SKM-1 treated with dmso at 0.1 percent for 144 hours (cell line): ENCODE measurements at regions not wholly inside any gene's neighbourhood (a gene's known extent, or its start where the extent isn't known, plus 50 kb on each side); places are given as distances from the start of the nearest gene placed in this dataset.
A peak's percentile ranks its signal among the peaks of the same experiment; 100 is the strongest.

ENCODE experiments used
- DNase-seq: peaks from one replicate; lab custom pipeline; 2025; ENCODE audit not compliant: unreplicated experiment; lab: John Stamatoyannopoulos, UW

DNA sequence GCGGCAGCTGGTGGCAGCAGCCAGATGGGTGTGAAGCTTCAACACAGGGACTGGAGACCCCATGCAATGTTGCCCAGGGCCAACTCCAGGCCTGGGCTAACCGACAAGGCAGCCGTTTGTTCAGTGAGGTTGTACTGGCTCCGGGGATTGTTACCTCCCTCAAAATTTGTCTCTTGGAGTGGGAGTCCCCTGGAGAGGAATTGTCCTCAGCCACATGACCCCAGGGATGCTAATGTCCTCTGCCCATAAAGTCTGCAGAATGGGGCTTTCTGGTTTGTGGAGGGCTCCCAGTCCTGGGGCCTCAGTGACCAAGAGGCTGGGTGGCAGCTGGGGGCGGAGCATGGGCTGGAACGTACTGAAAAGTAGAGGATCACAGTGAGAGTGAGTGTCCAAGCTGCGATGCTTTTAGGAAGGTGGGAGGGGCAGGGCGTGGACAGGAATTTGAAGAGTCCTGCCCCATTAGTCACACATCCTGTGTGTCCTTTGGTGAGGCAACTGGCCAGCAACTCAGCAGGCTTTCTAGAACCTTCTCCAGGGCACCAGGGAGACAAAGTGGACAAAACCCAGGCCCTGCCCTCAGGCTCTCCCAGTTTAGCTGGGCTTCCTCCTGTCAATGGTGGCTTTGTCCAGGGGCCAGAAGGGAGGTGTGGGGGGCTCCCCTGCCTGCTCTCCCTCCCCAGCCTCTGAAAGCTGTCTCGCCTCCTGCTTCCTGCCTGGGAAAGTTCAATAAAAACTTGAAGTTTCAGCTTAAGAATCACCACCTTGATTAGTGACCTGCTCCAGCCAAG is 114.0 kb downstream of the NSG2 start:
- DNase-seq, result no peak

GRCh38 chr5:174165406-174165805 is 119.9 kb downstream of the NSG2 start:
- DNase-seq, result no peak

DNA sequence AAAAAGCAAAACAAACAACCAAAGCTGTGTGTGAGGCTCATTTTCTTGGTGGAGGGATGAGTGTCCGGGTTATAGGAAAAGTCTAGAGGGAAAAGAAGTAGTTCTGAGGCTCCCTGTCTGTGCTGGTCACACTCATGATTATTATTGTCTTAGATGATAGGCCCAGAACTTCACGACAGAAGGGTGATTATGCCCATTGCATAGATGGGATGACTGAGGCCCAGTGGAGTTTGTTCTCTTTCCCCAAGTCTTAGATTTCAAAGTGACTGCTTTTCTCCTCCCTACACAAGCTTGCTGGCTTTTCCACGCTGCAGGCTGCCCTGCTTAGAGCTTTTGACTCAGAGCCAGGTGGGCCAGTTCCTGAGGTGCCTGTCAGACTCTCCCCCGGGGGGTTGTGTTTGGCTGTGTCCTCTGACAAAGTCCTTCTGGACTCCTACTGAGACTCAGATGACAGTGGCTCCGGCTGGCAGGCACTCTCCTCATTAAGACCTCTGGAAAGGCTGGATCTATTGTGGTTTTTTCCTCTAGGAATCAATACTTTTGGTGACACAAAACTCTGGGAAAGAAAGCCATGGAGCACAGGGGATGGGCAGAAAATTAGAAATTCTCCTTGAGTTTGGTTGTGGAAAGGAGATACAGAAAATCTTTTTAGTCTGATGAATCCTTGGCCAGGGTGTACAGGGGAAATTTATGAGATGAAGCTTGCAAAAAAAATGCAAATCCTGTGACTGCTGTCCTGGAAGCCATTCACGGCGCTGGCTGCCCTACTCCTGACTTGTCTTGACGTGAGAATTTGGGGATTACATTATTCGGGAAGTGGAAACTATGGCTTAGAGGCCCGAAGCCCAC is 120.9 kb downstream of the NSG2 start:
- DNase-seq, result no peak

GRCh38 chr5:174167080-174167910 is 121.8 kb downstream of the NSG2 start:
- DNase-seq, result no peak

- DNase-seq, result no peak
Observed at GRCh38 chr5:174172152-174172551, 126.6 kb downstream of the NSG2 start.

DNA sequence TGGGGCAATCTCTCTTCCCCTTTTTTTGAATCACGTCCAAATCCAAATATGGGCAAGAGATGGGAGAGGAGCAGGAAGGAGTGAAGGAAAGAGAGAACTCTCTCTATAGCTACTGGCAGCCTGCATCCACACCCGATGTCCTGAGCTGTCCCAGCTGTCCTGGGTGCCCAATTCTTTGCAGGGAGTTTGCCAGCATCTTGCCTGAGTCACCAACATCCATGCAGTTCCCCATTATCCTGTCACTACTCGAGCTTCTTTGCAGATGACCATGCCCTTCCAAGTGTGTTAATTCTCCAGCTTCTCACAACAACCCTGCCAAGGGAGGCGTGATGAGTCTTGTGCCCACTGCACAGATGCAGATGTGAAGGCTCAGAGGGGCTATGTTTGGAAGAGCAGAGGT is 127.1 kb downstream of the NSG2 start:
- DNase-seq, result no peak

DNA sequence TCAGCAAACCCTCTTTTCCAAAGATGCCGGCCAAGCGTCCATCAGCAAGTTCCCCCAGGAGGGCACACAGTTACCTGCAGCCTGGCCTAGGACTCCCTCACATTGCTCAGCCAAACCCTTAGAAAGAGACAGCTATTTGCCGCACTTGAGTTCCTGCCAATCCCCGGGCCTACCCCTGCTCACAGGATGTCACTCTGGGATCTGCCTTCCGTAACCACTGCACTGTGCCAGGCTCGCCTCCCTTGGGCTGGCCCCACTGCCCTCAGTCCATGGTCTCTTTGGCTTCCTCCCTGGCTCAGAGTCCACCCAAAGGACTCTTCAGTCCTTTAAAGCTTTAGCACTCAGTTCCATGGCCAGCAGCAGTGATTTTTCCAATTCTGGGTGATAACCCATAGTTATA is 128.3 kb downstream of the NSG2 start:
- no peak for DNase-seq

GRCh38 chr5:174175716-174176268 is 130.3 kb downstream of the NSG2 start:
- no peak for DNase-seq

DNA sequence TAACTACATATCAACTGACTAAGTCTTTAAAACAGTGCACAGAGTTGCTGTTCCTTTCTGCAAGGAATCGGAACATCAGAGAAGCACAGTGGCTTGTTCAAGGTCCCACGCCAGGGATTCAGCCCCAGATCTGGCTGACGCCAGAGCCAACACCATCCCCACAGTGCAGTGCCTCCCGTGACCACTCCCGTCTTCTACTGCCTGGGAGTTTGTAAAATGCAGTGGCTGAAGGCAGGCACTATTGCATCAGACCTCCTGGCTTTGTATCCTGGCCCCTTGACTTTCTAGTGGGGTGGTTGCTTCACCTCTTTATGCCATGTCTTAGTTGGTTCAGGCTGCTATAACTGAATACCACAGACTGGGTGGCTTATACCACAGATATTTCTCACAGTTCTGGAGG is 131.0 kb downstream of the NSG2 start:
- no peak for DNase-seq

DNA sequence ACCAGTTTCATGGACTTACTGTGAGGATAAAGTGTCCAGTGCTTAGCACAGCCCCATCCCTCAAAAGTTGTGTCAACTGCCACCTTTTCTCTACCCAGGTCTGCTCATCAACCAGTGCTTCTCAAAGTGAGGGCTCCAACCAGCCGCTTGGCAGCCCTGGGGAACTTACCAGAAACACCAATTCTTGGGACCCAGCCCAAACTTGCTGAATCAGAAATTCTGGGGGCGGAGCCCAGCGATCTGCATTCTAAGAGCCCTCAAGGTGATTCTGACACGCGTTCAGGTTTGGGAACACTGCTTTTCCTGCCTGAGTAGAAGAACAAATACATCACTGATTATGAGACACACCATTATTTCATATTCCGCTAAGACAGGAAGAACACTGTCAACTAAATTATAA is 132.0 kb downstream of the NSG2 start:
- no peak for DNase-seq

- DNase-seq, result no peak
Observed at GRCh38 chr5:174177976-174178605, 132.6 kb downstream of the NSG2 start.

DNA sequence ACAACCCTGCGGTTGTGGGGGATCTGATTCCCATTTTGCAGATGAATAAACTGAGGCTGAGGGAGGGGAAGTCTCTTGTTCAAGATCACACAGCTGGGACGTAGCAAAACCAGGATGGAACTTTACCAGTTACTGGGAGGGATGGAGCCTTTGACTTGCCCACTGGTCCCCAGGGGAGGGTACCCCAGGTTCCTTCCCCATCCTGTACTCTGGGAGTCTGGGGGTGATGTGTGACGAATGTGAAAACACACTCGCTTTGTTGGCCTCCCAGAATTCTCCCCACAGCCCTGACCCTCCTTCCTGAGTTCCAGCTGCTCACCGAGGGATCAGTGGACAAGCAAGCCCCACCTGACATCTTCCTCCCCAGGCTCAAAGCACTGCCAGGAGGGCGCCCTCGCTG is 135.1 kb downstream of the NSG2 start:
- no peak for DNase-seq

DNA sequence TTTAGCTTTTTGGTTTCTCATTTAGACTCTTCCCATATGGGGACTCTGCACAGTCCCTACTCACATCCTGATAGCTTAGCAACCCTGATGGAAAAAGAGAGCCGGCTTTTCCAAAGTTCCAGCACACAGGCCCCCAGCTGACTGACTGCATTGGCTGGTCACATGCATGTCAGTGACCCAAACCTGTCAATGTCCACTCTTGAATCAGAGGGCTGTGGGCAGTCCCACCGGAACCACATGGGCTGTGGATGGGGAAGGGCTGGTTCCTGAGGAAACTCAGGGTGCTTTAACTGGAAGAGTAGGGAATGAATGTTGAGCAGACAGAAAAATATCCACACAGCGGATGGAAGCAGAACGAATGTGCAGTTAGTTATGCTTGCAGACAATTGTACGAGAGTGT is 136.6 kb downstream of the NSG2 start:
- DNase-seq, result no peak

DNA sequence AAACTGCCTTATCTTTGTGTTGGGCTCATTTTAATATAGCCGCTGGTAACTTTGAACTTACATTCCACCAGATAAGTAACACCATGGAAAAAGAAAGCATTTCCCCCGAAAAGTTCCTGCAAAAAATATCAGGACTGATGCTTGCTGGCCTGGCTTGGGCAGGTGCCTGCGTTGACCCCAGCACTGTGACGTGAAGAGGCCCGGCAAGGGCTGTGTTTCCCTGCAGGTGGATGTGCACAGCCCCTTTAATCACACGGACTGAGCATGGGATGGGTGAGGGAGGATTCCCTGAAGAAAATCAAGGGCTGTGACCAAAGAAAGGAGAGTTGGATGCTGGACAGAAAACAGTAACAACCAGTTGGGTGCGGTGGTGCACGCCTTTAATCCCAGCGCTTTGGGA is 138.2 kb downstream of the NSG2 start:
- DNase-seq, result peak; percentile 8

DNA sequence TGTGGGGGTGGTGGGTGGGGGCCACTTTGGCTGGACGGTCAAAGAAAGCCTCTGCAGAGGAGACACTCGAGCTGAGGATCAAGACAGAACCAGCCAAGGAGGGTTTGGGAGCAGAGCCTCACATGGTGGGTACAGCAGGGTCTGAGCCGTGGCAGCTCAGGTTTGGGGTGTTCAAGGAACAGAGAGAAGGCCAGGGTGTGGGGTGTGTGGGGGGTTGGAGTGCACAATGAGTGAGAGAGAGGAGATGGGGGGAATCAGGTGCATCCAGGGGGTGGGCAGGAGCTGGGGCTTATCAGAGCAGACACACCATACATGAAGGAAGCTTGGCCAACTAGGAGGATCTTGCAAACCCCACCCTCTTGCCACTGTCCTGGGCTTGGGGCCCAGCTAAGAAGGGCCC is 140.0 kb downstream of the NSG2 start:
- no peak for DNase-seq

- DNase-seq, result no peak
Observed at GRCh38 chr5:174186096-174186695, 140.7 kb downstream of the NSG2 start.

GRCh38 chr5:174187001-174187400 is 141.5 kb downstream of the NSG2 start:
- DNase-seq, result no peak

- no peak for DNase-seq
Observed at GRCh38 chr5:174187481-174187880, 142.0 kb downstream of the NSG2 start.

DNA sequence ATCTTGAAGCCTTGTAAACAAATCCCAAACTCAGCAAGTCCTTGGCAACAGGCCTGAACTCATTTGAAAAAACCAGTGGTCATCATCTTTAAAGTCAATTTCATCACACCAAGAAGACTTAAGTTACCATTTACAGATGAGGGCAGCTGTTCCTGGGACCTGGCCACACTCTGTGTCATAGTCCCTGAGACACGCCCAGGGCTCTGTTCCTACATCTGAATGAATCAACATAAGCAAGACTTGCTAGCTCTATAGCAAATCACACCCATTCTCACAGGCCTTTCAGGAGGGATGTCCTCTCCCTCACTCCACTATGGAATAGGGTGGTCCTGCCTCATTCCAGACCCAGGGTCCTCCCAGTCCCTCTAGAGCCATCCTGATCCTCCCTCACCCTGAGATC is 142.8 kb downstream of the NSG2 start:
- no peak for DNase-seq
